Hematopoietic multipotent progenitor cell (in vitro differentiated cells): ENCODE measurements at regions not wholly inside any gene's neighbourhood (a gene's known extent, or its start where the extent isn't known, plus 50 kb on each side); places are given as distances from the start of the nearest gene placed in this dataset.

Experiments
- DNase-seq, 3 donors: peaks; one replicate each; pipeline ENCODE4 v3.0.0-alpha.2; 2011 to 2015; ENCODE audit warnings: low read depth in 2 of 3, low spot score in 2 of 3

GRCh38 chr22:34045311-34045710 lies 125.0 kb upstream of the LARGE1 start:
- no peak for DNase-seq

- DNase-seq: peak in 1 of 3 donors; percentile 9
Measured at GRCh38 chr22:34055525-34056200, 135.4 kb upstream of the LARGE1 start.

GRCh38 chr22:34057726-34058125 lies 137.4 kb upstream of the LARGE1 start:
- DNase-seq: no peak

- DNase-seq: no peak
Measured at GRCh38 chr22:34064696-34065095, 144.4 kb upstream of the LARGE1 start.

- no peak for DNase-seq
Measured at GRCh38 chr22:34067031-34067430, 146.8 kb upstream of the LARGE1 start.

- no peak for DNase-seq
Measured at GRCh38 chr22:34068001-34068400, 147.7 kb upstream of the LARGE1 start.

GRCh38 chr22:34070051-34070450 lies 149.8 kb upstream of the LARGE1 start:
- DNase-seq: no peak

- no peak for DNase-seq
Measured at GRCh38 chr22:34070531-34070930, 150.3 kb upstream of the LARGE1 start.

- no peak for DNase-seq
Measured at GRCh38 chr22:34072585-34072984, 152.3 kb upstream of the LARGE1 start.

- no peak for DNase-seq
Measured at GRCh38 chr22:34080433-34080832, 160.2 kb upstream of the LARGE1 start.

- no peak for DNase-seq
Measured at GRCh38 chr22:34096770-34097169, 176.5 kb upstream of the LARGE1 start.

- DNase-seq: no peak
Measured at GRCh38 chr22:34099278-34099677, 179.0 kb upstream of the LARGE1 start.

- DNase-seq: no peak
Measured at GRCh38 chr22:34102633-34103032, 182.4 kb upstream of the LARGE1 start.

- DNase-seq: peak in 2 of 3 donors; percentile 7 to 21
Measured at GRCh38 chr22:34105461-34106062, 185.3 kb upstream of the LARGE1 start.

GRCh38 chr22:34108168-34108567 lies 187.9 kb upstream of the LARGE1 start:
- no peak for DNase-seq

- peak in 2 of 3 donors; percentile 6 to 35 for DNase-seq
Measured at GRCh38 chr22:34111210-34111824, 191.0 kb upstream of the LARGE1 start.

GRCh38 chr22:34113381-34113780 lies 193.1 kb upstream of the LARGE1 start:
- DNase-seq: no peak

- no peak for DNase-seq
Measured at GRCh38 chr22:34114406-34114805, 194.1 kb upstream of the LARGE1 start.

- no peak for DNase-seq
Measured at GRCh38 chr22:34115722-34116121, 195.4 kb upstream of the LARGE1 start.

GRCh38 chr22:34116126-34116525 lies 195.8 kb upstream of the LARGE1 start:
- DNase-seq: no peak

- no peak for DNase-seq
Measured at GRCh38 chr22:34122042-34122441, 201.8 kb upstream of the LARGE1 start.
